Lung microvascular endothelial cell (primary cell): ENCODE measurements at regions not wholly inside any gene's neighbourhood (a gene's known extent, or its start where the extent isn't known, plus 50 kb on each side); places are given as distances from the start of the nearest gene placed in this dataset.
"Not testable (repeated sequence)": the region's sequence is repeated elsewhere in the genome, so short reads cannot be mapped to it uniquely, and the experiment has no call there.

Source experiments
- DNase-seq, 2 donors: peaks; one replicate each; pipeline versions ENCODE4 v3.0.0 to v3.0.0-alpha.2; 2010; ENCODE audit warnings: low read depth in 2 of 2

DNA sequence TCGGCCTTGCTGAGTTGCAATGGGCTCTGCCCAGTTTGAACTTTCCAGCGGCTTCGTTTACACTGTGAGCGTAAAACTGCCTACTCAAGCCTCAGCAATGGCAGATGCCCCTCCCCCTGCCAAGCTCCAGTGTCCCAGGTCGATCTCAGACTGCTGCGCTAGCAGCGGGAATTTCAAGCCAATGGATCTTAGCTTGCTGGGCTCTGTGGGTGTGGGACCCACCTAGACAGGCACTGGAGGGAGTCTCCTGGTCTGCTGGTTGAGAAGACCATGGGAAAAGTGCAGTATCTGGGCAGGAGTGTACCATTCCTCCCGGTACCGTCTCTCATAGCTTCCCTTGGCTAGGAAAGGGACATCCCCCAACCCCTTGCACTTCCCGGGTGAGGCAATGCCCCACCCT lies 88.2 kb downstream of the KLHL28 start:
- no peak for DNase-seq

- no peak for DNase-seq
Measured at GRCh38 chr14:44866770-44867169, 95.0 kb downstream of the KLHL28 start.

DNA sequence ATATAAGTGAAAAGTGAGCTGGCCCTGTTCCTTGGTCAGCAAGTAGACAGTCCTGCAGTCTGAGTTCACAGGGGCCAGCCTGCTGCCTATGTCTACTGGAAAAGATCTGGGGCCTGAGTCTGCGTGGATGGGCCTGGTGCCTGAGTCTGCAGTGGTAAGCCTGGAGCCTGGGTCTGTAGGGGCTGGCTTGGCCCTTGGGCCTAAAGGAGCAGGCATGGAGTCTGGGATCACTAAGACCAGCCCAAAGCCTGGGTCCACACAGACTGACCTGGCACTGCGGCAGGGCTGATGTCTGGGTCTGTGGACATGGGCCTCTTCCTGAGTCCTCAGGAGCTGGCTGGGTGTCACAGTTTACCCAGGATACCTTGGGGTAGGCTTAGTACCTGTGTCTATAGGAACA lies 95.4 kb downstream of the KLHL28 start:
- DNase-seq = no peak

DNA sequence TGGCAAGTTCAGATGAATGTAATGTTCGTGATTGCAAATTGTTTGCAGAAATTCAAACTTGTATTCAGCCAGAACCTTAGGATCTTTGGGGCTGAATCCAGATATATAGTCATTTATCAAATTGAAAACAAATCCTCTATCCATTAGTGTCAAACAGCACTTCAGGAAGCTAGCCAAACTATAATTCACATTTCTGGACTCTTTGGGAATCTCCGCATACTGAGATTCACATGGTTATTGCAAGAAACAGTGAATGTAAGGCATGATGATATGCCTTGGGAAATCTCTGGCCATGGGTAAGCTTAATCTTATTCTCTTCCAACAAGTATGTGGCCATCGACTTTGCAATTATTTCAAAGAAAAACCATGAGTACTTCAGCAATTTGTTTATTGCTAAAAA lies 98.5 kb downstream of the KLHL28 start:
- DNase-seq = no peak

DNA sequence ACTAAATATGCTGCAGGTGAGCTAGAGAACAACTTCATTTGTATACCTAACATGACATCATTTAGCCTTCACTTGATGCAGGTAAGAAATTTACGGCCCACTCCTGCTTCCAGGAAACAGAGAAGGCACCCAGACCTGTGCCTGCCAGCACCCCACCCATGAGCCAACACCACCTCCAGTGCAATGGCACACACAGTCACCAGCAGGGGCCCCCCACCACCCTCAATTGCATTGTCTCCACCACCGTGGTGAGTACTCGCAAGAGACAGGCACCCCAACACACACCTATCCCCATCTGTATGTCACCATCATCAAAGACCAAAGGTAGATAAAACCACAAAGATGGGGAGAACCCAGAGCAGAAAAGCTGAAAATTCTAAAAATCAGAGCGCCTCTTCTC lies 107.6 kb downstream of the KLHL28 start:
- no peak for DNase-seq

DNA sequence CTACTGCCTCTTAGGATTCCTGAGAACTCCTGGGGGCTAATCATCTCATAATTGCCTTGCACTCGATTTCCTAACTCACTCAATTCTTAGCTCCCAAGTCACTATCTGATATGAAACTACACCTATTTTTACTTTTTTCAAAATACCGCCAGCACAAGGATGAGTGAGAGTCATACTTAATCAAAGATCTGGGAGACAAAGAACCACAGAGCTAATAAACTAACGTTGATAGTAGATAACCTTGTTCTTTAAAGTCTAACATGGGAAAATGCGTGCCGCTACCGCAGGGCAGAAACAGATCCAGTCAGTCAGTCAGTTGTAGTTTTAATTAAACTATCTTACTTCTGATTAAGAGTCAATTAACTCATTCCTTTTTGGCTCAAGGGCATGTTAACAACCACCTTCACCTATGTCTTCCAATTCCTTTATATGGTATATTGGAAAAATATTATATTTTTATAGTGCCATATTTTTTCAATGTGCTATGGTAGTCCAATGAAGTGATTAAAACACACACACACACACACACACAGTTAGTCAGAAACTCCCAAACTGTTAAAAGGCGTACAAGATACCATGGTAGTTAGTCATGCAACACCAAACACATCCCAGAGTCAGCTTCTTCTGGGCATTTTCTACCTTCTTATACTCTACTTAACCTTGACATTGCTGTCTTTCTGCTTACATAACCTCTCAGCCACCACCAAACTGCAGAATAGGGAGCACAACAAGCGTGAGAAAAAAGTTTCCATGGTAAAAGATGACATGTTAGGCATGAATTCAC lies 114.0 kb downstream of the KLHL28 start:
- no peak for DNase-seq

DNA sequence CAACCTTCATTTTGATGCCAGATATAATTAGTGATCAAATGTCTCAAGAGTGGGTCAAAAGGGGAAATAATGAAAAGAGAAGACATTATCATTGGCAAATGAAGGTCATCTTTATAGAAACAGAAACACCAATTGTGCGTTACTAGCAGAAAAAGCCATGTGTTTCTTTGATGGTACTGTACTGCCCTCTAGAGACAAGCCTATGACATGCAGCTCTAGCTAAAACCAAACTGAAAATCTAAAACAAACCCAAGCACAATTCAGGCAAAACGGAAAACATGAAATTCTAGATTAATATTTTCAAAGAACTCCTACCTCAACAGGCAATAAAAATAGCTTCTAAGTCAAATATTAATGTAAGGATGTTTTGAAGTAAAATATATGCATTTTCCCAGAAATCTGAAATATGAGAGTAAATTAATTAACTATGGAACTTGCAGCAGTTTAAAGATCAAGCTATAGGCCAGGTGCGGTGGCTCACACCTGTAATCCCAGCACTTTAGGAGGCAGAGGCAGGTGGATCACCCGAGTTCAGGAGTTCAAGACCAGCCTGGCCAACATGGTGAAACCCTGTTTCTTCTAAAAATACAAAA lies 115.4 kb downstream of the KLHL28 start:
- peak; percentile 45 to 56 for DNase-seq

- not testable (repeated sequence) for DNase-seq
Measured at GRCh38 chr14:44835928-44836327, 125.8 kb downstream of the KLHL28 start.

DNA sequence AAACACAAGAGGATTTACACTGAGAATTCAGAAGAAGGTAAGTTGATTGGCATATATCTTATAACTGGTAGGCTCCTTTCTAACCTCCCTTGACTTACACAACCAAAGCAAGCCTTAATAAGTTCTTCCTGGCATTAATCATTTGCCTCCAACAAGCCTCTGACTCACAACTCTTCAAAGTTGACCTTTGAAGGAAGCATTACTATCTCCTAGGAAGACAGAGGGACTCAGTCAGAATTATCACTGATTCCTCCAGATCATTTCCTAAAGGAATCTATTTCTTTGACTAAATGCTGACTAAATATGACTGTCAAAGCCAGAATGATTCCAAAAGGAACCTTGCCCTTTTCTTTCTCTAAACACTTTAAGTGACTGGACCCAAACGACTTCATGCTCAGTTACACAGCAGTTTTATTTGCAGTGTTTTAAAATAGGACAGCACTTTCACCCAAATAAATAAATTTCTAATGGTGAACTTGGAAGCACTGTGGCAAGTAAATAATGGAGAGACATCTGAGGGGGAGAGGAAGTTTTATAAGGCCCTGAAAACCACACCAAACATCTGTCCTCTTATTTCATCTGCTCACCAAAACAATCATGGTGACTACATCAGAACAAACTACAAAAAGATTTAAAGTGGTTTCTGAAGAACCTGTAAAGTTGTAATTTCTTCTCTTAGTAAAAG lies 128.2 kb downstream of the KLHL28 start:
- no peak for DNase-seq

GRCh38 chr14:44830371-44830770 lies 131.4 kb downstream of the KLHL28 start:
- no peak for DNase-seq

DNA sequence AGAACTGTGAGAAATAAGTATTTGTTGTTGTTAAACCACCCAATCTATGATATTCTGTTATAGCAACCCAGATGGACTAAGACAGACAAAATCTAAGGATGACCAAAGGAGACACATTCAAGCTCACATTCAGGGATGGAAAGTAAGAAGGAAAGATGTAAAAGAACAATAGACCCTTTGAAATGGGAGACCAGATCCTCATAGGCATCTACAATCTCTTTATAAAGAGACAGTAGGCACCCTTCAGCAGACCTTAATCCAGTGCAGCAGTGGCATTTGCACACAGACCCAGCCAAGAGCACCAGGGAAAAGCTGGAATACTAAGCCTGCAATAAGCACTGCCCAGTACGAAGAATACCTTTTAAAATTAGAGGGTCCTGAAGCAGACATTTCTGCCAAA lies 132.7 kb downstream of the KLHL28 start:
- no peak for DNase-seq

- no peak for DNase-seq
Measured at GRCh38 chr14:44828023-44828422, 133.7 kb downstream of the KLHL28 start.

DNA sequence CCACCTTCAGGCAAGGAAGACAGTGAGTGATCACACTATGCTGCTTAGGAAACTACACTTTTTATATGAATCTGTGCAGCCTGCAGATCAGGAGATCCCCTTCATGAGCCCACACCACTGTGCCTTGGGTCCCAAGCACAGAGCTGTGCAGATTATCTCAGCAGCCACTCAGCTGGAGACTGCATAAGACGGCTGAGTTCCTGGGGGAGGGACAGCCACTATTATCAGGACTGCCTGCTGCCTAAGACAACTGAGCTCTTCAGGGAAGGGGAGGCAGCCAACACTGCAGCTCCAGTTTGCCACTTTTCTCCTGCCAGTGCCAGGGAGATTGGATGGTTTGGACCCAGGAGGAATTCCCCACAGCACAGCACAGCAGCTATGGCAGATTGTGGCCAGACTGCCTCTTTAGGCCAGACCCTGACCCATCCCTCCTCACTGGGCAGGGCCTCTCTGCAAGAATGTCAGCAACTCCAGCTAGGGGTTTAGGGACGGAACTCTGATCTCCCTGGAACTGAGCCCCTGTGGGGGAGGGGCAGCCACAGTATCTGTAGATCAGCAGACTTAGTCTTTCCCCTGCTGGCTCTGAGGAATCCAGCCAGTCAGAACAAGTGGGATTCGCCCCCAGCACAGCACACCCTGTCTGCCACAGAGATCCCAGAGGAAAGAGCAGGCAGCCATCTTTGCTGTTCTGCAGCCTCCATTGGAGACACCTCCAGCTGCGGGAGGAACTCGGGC lies 141.3 kb downstream of the KLHL28 start:
- DNase-seq = no peak

- DNase-seq = no peak
Measured at GRCh38 chr14:44814196-44814595, 147.6 kb downstream of the KLHL28 start.

- no peak for DNase-seq
Measured at GRCh38 chr14:44812672-44813071, 149.1 kb downstream of the KLHL28 start.

GRCh38 chr14:44804391-44804790 lies 157.4 kb downstream of the KLHL28 start:
- DNase-seq = no peak

- peak; percentile 62 to 66 for DNase-seq
Measured at GRCh38 chr14:44803239-44803905, 158.4 kb downstream of the KLHL28 start.

GRCh38 chr14:44798386-44799242 lies 163.1 kb downstream of the KLHL28 start:
- DNase-seq = no peak

DNA sequence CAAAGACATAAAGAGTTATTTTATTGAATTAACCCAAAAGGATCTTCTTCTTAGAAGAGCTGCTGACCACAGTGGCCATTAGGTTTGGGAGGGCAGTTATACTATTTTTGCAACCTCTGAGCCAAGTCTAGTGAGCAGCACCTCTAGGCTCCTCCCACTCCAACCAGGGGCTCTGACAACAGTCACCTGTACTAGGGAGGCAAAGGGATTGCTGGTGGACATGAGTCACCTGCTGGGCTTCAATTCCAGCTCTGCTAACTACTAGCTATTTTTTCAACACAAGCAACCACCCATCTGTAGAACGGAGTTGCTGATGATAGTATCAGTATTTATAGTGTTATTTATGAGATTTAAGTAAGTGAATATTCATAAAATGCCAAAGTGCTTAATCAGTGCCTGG lies 166.0 kb downstream of the KLHL28 start:
- DNase-seq = no peak

DNA sequence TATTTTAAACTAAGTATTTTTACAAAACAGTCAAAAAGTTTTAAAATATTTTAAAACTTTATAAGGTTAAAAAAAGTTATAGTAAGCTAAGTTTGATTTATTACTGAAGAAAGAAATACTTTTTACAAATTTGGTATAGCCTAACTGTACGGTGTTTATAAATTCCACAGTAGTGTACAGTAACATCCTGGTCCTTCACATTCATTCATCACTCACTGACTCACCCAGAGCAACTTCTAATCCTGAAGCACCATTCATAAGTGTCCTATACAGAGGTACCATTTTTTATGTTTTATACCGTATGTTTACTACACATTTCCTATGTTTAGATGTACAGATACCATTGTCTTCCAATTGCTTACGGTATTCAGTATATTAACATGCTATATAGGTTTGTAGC lies 170.0 kb downstream of the KLHL28 start:
- DNase-seq = no peak

GRCh38 chr14:44788612-44789011 lies 173.1 kb downstream of the KLHL28 start:
- DNase-seq = no peak
